Testis (tissue), 2 donors: ENCODE measurements at regions not wholly inside any gene's neighbourhood (a gene's known extent, or its start where the extent isn't known, plus 50 kb on each side); places are given as distances from the start of the nearest gene placed in this dataset.
"Not testable (repeated sequence)": the region's sequence is repeated elsewhere in the genome, so short reads cannot be mapped to it uniquely, and the experiment has no call there.

Source experiments
- DNase-seq: peaks from one replicate; pipeline ENCODE4 v3.0.0-alpha.2; 2019
- H3K27ac ChIP-seq, 2 donors: fragments of 200-600 bp; sonication (generic); one replicate each; pipeline ENCODE4 v1.5.1; 2019
- H3K27me3 ChIP-seq: fragments of 200-600 bp; sonication (generic); one replicate; pipeline ENCODE4 v1.5.1; 2019
- H3K36me3 ChIP-seq: fragments of 200-600 bp; sonication (generic); one replicate; pipeline ENCODE4 v1.5.1; 2017; ENCODE audit warnings: low read depth; ENCODE audit errors: missing control alignments
- H3K4me1 ChIP-seq: fragments of 200-600 bp; sonication (generic); one replicate; pipeline ENCODE4 v1.5.1; 2019
- H3K4me3 ChIP-seq, 2 donors: fragments of 200-600 bp; sonication (generic); one replicate each; pipeline ENCODE4 v1.5.1; 2017 to 2019
- H3K9me3 ChIP-seq: fragments of 200-600 bp; sonication (generic); one replicate; pipeline ENCODE4 v1.5.1; 2017
- CTCF ChIP-seq, 3 experiments: fragments of 450-650 bp in 2 of 3; fragments of 200-600 bp in 1 of 3; sonication (generic) in 1 of 3; IDR thresholded peaks; one replicate each; pipeline ENCODE4 v1.5.1; 2016 to 2019; ENCODE audit warnings: antibody characterized with exemption in 3 of 3, mild to moderate bottlenecking in 2 of 3, moderate library complexity in 1 of 3
- POLR2A ChIP-seq: fragments of 450-650 bp; IDR thresholded peaks from one replicate; pipeline ENCODE4 v1.6.1; 2017; ENCODE audit warnings: antibody characterized with exemption, mild to moderate bottlenecking, moderate library complexity
- WGBS, 2 donors: methylation state at CpG; one replicate each; pipeline ENCODE4 v1.1.5; 2018; 5-methylcytosine and 5-hydroxymethylcytosine counted together
- intact Hi-C: fragments of 100-400 bp; cut with DNase I; formaldehyde crosslinking; loops from one replicate; pipeline ENCODE4 v1.15.1; 2023; ENCODE audit warnings: low total_unique reads

- Histone ChIP-seq H3K36me3 (no peaks in the 10 kb centered on the region), H3K27ac (no peak overlapping the region), H3K27me3 (no peaks in the 10 kb centered on the region), H3K9me3 (no peaks in the 10 kb centered on the region), H3K4me1 (no peaks in the 10 kb centered on the region), H3K4me3 (no peak overlapping the region)
- TF ChIP-seq POLR2A, result no peak
- TF ChIP-seq CTCF (IDR thresholded peaks at IDR 0.05), result no peak
- WGBS, 2 donors, result 96 to 100% methylated on average over 3 of the region's 3 CpGs
- intact Hi-C loops, result no loop called here
- no peak for DNase-seq
These were observed 436.0 kb upstream of the NR5A2 start for GRCh38 chr1:199591468-199591867.

GRCh38 chr1:199593475-199593874 lies 434.0 kb upstream of the NR5A2 start:
- Histone ChIP-seq H3K9me3 (no peaks in the 10 kb centered on the region), H3K4me3 (no peak overlapping the region), H3K4me1 (no peaks in the 10 kb centered on the region), H3K27me3 (no peaks in the 10 kb centered on the region), H3K27ac (no peak overlapping the region), H3K36me3 (no peaks in the 10 kb centered on the region)
- WGBS, 2 donors, result 81 to 91% methylated on average over 6 of the region's 6 CpGs
- TF ChIP-seq CTCF (IDR thresholded peaks at IDR 0.05) (no peak), POLR2A (no peak)
- intact Hi-C loops, result no loop called here
- no peak for DNase-seq

- H3K27me3 ChIP-seq, intact Hi-C loops, DNase-seq, H3K36me3 ChIP-seq, H3K27ac ChIP-seq, H3K4me1 ChIP-seq, H3K4me3 ChIP-seq, H3K9me3 ChIP-seq: not testable (repeated sequence)
- 92 to 100% methylated on average over 2 of the region's 2 CpGs for WGBS, 2 donors
These were observed 431.1 kb upstream of the NR5A2 start for GRCh38 chr1:199596448-199596847.

- Histone ChIP-seq H3K27me3 (no peaks in the 10 kb centered on the region), H3K27ac (no peak overlapping the region), H3K4me3 (no peak overlapping the region), H3K9me3 (no peaks in the 10 kb centered on the region), H3K4me1 (no peaks in the 10 kb centered on the region), H3K36me3 (no peaks in the 10 kb centered on the region)
- TF ChIP-seq CTCF (IDR thresholded peaks at IDR 0.05) (no peak), POLR2A (no peak)
- WGBS, 2 donors, result 74 to 86% methylated on average over 3 of the region's 3 CpGs
- DNase-seq, result no peak
- intact Hi-C loops, result no loop called here
These were observed 430.4 kb upstream of the NR5A2 start for GRCh38 chr1:199597152-199597551.

- 85 to 89% methylated on average over 4 of the region's 4 CpGs for WGBS, 2 donors
- Histone ChIP-seq H3K36me3 (no peaks in the 10 kb centered on the region), H3K9me3 (no peaks in the 10 kb centered on the region), H3K4me3 (no peak overlapping the region), H3K4me1 (no peaks in the 10 kb centered on the region), H3K27ac (no peak overlapping the region), H3K27me3 (no peaks in the 10 kb centered on the region)
- no peak for DNase-seq
- TF ChIP-seq CTCF (IDR thresholded peaks at IDR 0.05) (no peak), POLR2A (no peak)
- intact Hi-C loops, result no loop called here
These were observed 419.1 kb upstream of the NR5A2 start for GRCh38 chr1:199608414-199608813.
